ENCODE measurements at regions not wholly inside any gene's neighbourhood (a gene's known extent, or its start where the extent isn't known, plus 50 kb on each side); places are given as distances from the start of the nearest gene placed in this dataset.

- Histone ChIP-seq H3K27ac (ENCODE audit: low read length) (no peak overlapping the region), H3K36me3 (ENCODE audit: control insufficient read depth, insufficient read depth, low read length) (no peaks in the 10 kb centered on the region), H3K4me1 (ENCODE audit: control insufficient read depth, insufficient read depth, low read length) (no peaks in the 10 kb centered on the region), H3K9me3 (ENCODE audit: control insufficient read depth, insufficient read depth, low read depth, low read length) (no peaks in the 10 kb centered on the region), H3K27me3 (ENCODE audit: control insufficient read depth, insufficient read depth, low read length) (no peaks in the 10 kb centered on the region), H3K4me3 (ENCODE audit: low read depth in 2 of 2, low read length in 2 of 2) (no peak overlapping the region)
- TF ChIP-seq CTCF (IDR thresholded peaks at IDR 0.05): peak; percentile 60; the same call in 1 of the 2 replicates
- TF ChIP-seq POLR2AphosphoS5 (IDR thresholded peaks at IDR 0.05; ENCODE audit: low read depth, low read length): no peak
- TF ChIP-seq TCF7L2 (IDR thresholded peaks at IDR 0.05; ENCODE audit: low read depth, low read length): no peak
- TF ChIP-seq SIN3A (IDR thresholded peaks at IDR 0.05; ENCODE audit: borderline replicate concordance, insufficient read depth, low read depth, low read length): no peak
- no peak for TF ChIP-seq REST (IDR thresholded peaks at IDR 0.05; ENCODE audit: insufficient read depth in 1 of 2, low read depth in 2 of 2, low read length in 1 of 2)
- ChIA-PET POLR2A (no interaction called here), CTCF (interaction anchor here (0.6 to 1.0 kb wide), 3 partner anchors 10 to 1734 kb away, joined by 5 to 7 read pairs (median 7); no protein-coding TSS in a partner anchor)
- BruUV-seq (replicated peaks): no TSS peak
- DNase-seq (ENCODE audit: low read depth, low spot score): peak; percentile 17
- intact Hi-C loops (cut with micrococcal nuclease; ENCODE audit: unreplicated experiment): loop anchor here (2.0 to 10.0 kb wide), 3 partner anchors 255 to 562 kb away; no protein-coding TSS in a partner anchor
- peak; percentile 98 for ATAC-seq
- in situ Hi-C loops (cut with HindIII; ENCODE audit: low pct_unique_long_range_greater_than_20kb, low sequenced_read_pairs): no loop called here
These were observed 317.8 kb upstream of the AGTR1 start for GRCh38 chr3:148379763-148380382.

GRCh38 chr3:148381051-148381450, 316.7 kb upstream of the AGTR1 start:
- H3K9me3 ChIP-seq (ENCODE audit: control insufficient read depth, insufficient read depth, low read depth, low read length): no peaks in the 10 kb centered on the region
- in situ Hi-C loops (cut with HindIII; ENCODE audit: low pct_unique_long_range_greater_than_20kb, low sequenced_read_pairs) (no loop called here), intact Hi-C loops (cut with micrococcal nuclease; ENCODE audit: unreplicated experiment) (loop anchor here (2.0 to 10.0 kb wide), 3 partner anchors 254 to 561 kb away; no protein-coding TSS in a partner anchor)
- no peaks in the 10 kb centered on the region for H3K36me3 ChIP-seq (ENCODE audit: control insufficient read depth, insufficient read depth, low read length)
- DNase-seq (ENCODE audit: low read depth, low spot score) (no peak), ATAC-seq (no peak)
- TF ChIP-seq POLR2AphosphoS5 (IDR thresholded peaks at IDR 0.05; ENCODE audit: low read depth, low read length) (no peak), TCF7L2 (IDR thresholded peaks at IDR 0.05; ENCODE audit: low read depth, low read length) (no peak)
- POLR2A ChIA-PET: interaction anchor here (0.6 kb wide), 1 partner anchor 196 kb away, joined by 3 read pairs; no protein-coding TSS in a partner anchor
- CTCF ChIA-PET: no interaction called here
- no peaks in the 10 kb centered on the region for H3K27me3 ChIP-seq (ENCODE audit: control insufficient read depth, insufficient read depth, low read length)
- BruUV-seq (replicated peaks): no TSS peak
- H3K4me3 ChIP-seq (ENCODE audit: low read depth in 2 of 2, low read length in 2 of 2): no peak overlapping the region
- H3K27ac ChIP-seq (ENCODE audit: low read length): no peak overlapping the region
- H3K4me1 ChIP-seq (ENCODE audit: control insufficient read depth, insufficient read depth, low read length): no peaks in the 10 kb centered on the region

- ChIA-PET CTCF (interaction anchor here (0.6 kb wide), 1 partner anchor 10 kb away, joined by 7 read pairs; no protein-coding TSS in a partner anchor), POLR2A (interaction anchor here (0.7 kb wide), 1 partner anchor 8 kb away, joined by 8 read pairs; no protein-coding TSS in a partner anchor)
- no peak for ATAC-seq
- H3K36me3 ChIP-seq (ENCODE audit: control insufficient read depth, insufficient read depth, low read length): no peaks in the 10 kb centered on the region
- H3K27ac ChIP-seq (ENCODE audit: low read length): no peak overlapping the region
- H3K27me3 ChIP-seq (ENCODE audit: control insufficient read depth, insufficient read depth, low read length): no peaks in the 10 kb centered on the region
- intact Hi-C loops (cut with micrococcal nuclease; ENCODE audit: unreplicated experiment): loop anchor here (10.0 kb wide), 1 partner anchor 245 kb away; no protein-coding TSS in a partner anchor
- H3K4me3 ChIP-seq (ENCODE audit: low read depth in 2 of 2, low read length in 2 of 2): no peak overlapping the region
- no peaks in the 10 kb centered on the region for H3K9me3 ChIP-seq (ENCODE audit: control insufficient read depth, insufficient read depth, low read depth, low read length)
- TF ChIP-seq POLR2AphosphoS5 (IDR thresholded peaks at IDR 0.05; ENCODE audit: low read depth, low read length) (no peak), TCF7L2 (IDR thresholded peaks at IDR 0.05; ENCODE audit: low read depth, low read length) (no peak), CTCF (IDR thresholded peaks at IDR 0.05) (no peak), SIN3A (IDR thresholded peaks at IDR 0.05; ENCODE audit: borderline replicate concordance, insufficient read depth, low read depth, low read length) (no peak), REST (IDR thresholded peaks at IDR 0.05; ENCODE audit: insufficient read depth in 1 of 2, low read depth in 2 of 2, low read length in 1 of 2) (no peak)
- BruUV-seq (replicated peaks): no TSS peak
- H3K4me1 ChIP-seq (ENCODE audit: control insufficient read depth, insufficient read depth, low read length): no peaks in the 10 kb centered on the region
- DNase-seq (ENCODE audit: low read depth, low spot score): no peak
- in situ Hi-C loops (cut with HindIII; ENCODE audit: low pct_unique_long_range_greater_than_20kb, low sequenced_read_pairs): no loop called here
These were observed 307.8 kb upstream of the AGTR1 start for GRCh38 chr3:148389916-148390315.

All from Panc1 (cell line).